Calu3 (cell line): ENCODE measurements at regions not wholly inside any gene's neighbourhood (a gene's known extent, or its start where the extent isn't known, plus 50 kb on each side); places are given as distances from the start of the nearest gene placed in this dataset.

Experiments used
- BruUV-seq: library from RNA; stranded (reverse); fragments of 400-500 nt; replicated peaks from 2 replicates; lab custom pipeline; 2021; lab: Mats Ljungman, UMichigan
- CTCF ChIA-PET: fragments of 300-600 bp; sonication (Branson Sonifier 250); formaldehyde crosslinking; loops from one replicate; lab custom pipeline; 2022; ENCODE audit warnings: antibody characterized with exemption; lab: Charles Lee
- DNase-seq: peaks from one replicate; pipeline ENCODE4 v3.0.0; 2022
- H3K27ac Mint-ChIP-seq: one replicate; pipeline ENCODE4 v1.8.0; 2022; ENCODE audit warnings: mixed read lengths; ENCODE audit not compliant: unreplicated experiment
- H3K27me3 Mint-ChIP-seq: one replicate; pipeline ENCODE4 v1.8.0; 2022; ENCODE audit warnings: mixed read lengths; ENCODE audit not compliant: unreplicated experiment
- H3K36me3 Mint-ChIP-seq: one replicate; pipeline ENCODE4 v1.8.0; 2022; ENCODE audit warnings: mild to moderate bottlenecking, moderate library complexity, mixed read lengths; ENCODE audit not compliant: insufficient read depth, unreplicated experiment
- H3K4me1 Mint-ChIP-seq: one replicate; pipeline ENCODE4 v1.8.0; 2022; ENCODE audit warnings: mild to moderate bottlenecking, low read depth, mixed read lengths; ENCODE audit not compliant: unreplicated experiment
- H3K4me3 Mint-ChIP-seq: one replicate; pipeline ENCODE4 v1.8.0; 2022; ENCODE audit warnings: mild to moderate bottlenecking, low read depth, moderate library complexity, mixed read lengths; ENCODE audit not compliant: unreplicated experiment
- H3K9me3 Mint-ChIP-seq: one replicate; pipeline ENCODE4 v1.8.0; 2022; ENCODE audit warnings: low read depth, mixed read lengths; ENCODE audit not compliant: unreplicated experiment
- intact Hi-C: fragments of 100-400 bp; cut with micrococcal nuclease; formaldehyde crosslinking; loops from one replicate; pipeline ENCODE4 v1.10.0; 2022; ENCODE audit not compliant: unreplicated experiment
- TF ChIP-seq, protein P1 (sequence below): fragments of 200-600 bp; IDR thresholded peaks from one replicate; pipeline ENCODE4 v1.8.0; 2022; ENCODE audit warnings: antibody characterized with exemption; ENCODE audit not compliant: unreplicated experiment

GRCh38 chr1:90837420-90837819, 120.3 kb upstream of the BARHL2 start:
- no TSS peak for BruUV-seq
- CTCF ChIA-PET = no interaction called here
- no peak overlapping the region for H3K4me3 Mint-ChIP-seq
- peaks cover 57% of the 10 kb centered on the region for H3K27me3 Mint-ChIP-seq
- intact Hi-C loops = no loop called here
- no peak overlapping the region for H3K27ac Mint-ChIP-seq
- DNase-seq = no peak
- no peaks in the 10 kb centered on the region for H3K36me3 Mint-ChIP-seq
- H3K4me1 Mint-ChIP-seq = no peaks in the 10 kb centered on the region
- H3K9me3 Mint-ChIP-seq = no peaks in the 10 kb centered on the region
- TF ChIP-seq, protein P1, sequence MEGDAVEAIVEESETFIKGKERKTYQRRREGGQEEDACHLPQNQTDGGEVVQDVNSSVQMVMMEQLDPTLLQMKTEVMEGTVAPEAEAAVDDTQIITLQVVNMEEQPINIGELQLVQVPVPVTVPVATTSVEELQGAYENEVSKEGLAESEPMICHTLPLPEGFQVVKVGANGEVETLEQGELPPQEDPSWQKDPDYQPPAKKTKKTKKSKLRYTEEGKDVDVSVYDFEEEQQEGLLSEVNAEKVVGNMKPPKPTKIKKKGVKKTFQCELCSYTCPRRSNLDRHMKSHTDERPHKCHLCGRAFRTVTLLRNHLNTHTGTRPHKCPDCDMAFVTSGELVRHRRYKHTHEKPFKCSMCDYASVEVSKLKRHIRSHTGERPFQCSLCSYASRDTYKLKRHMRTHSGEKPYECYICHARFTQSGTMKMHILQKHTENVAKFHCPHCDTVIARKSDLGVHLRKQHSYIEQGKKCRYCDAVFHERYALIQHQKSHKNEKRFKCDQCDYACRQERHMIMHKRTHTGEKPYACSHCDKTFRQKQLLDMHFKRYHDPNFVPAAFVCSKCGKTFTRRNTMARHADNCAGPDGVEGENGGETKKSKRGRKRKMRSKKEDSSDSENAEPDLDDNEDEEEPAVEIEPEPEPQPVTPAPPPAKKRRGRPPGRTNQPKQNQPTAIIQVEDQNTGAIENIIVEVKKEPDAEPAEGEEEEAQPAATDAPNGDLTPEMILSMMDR = no peak

- BruUV-seq = no TSS peak
- TF ChIP-seq, protein P1 = no peak
- H3K36me3 Mint-ChIP-seq = no peaks in the 10 kb centered on the region
- no peak overlapping the region for H3K4me3 Mint-ChIP-seq
- H3K27me3 Mint-ChIP-seq = peaks cover 60% of the 10 kb centered on the region
- CTCF ChIA-PET = no interaction called here
- DNase-seq = no peak
- no peak overlapping the region for H3K27ac Mint-ChIP-seq
- intact Hi-C loops = no loop called here
- no peaks in the 10 kb centered on the region for H3K4me1 Mint-ChIP-seq
- H3K9me3 Mint-ChIP-seq = no peaks in the 10 kb centered on the region
Measured at GRCh38 chr1:90836345-90836679, 119.2 kb upstream of the BARHL2 start.

- Mint-ChIP-seq H3K27ac (no peak overlapping the region), H3K36me3 (no peaks in the 10 kb centered on the region), H3K27me3 (peaks cover 59% of the 10 kb centered on the region), H3K4me3 (no peak overlapping the region), H3K9me3 (no peaks in the 10 kb centered on the region), H3K4me1 (no peaks in the 10 kb centered on the region)
- CTCF ChIA-PET = no interaction called here
- no peak for DNase-seq
- no TSS peak for BruUV-seq
- intact Hi-C loops = no loop called here
- TF ChIP-seq, protein P1 = no peak
Measured at GRCh38 chr1:90835661-90836344, 118.7 kb upstream of the BARHL2 start.

GRCh38 chr1:90834886-90835660, 118.0 kb upstream of the BARHL2 start:
- no TSS peak for BruUV-seq
- H3K36me3 Mint-ChIP-seq = no peaks in the 10 kb centered on the region
- intact Hi-C loops = no loop called here
- H3K4me3 Mint-ChIP-seq = no peak overlapping the region
- H3K9me3 Mint-ChIP-seq = no peaks in the 10 kb centered on the region
- no peak for DNase-seq
- peaks cover 52% of the 10 kb centered on the region for H3K27me3 Mint-ChIP-seq
- no peak overlapping the region for H3K27ac Mint-ChIP-seq
- H3K4me1 Mint-ChIP-seq = no peaks in the 10 kb centered on the region
- TF ChIP-seq, protein P1 = no peak
- CTCF ChIA-PET = interaction anchor here (0.5 kb wide), 1 partner anchor 367 kb away, joined by 3 read pairs; no protein-coding TSS in a partner anchor
